ENCODE measurements at regions not wholly inside any gene's neighbourhood (a gene's known extent, or its start where the extent isn't known, plus 50 kb on each side); places are given as distances from the start of the nearest gene placed in this dataset.

DNA sequence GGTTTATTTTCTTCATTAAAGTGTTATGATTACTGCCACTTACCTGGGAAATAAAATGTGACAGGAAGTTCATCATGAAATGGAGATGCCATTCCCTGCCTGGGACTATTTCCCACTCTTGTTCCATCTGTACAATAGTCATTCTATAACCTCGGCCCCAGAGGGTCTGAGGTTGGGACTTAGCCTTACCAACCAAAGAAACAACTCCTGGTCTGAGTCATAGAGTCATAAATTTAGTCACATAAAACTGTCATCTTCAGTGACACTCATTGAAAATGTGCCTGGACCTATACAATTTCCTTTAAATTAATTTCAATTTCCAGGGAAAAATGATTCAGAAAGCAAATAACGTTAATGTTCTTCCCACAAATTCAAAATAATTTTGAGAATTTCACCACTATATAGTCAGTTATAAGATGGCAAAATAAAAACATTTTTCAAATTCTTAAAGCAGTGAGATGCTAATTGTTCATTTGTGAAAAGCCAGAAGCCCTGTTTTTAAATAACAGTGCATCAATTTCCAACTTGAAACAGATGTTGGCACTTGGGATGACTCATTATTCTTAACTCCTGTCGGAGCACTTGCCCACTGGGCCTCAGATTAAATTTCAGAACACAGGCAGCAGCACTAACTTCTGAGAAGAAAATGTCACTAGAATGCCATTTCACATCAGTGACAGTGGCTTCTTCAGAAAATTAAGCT, 201.2 kb upstream of the SMLR1 start:
- ChIA-PET POLR2A (no interaction called here), CTCF (no interaction called here)
- no peaks in the 10 kb centered on the region for H3K9me3 Mint-ChIP-seq
- H3K27me3 Mint-ChIP-seq: no peaks in the 10 kb centered on the region
- Histone ChIP-seq H3K4me3 (ENCODE audit: low read length) (no peak overlapping the region), H3K36me3 (ENCODE audit: insufficient read depth, low read length) (no peaks in the 10 kb centered on the region), H3K27ac (ENCODE audit: low read depth in 1 of 2, low read length in 2 of 2) (no peak overlapping the region), H3K9me3 (ENCODE audit: control insufficient read depth in 1 of 2, insufficient read depth in 1 of 2, low read length in 2 of 2) (no peaks in the 10 kb centered on the region), H3K27me3 (ENCODE audit: control insufficient read depth in 1 of 2, insufficient read depth in 2 of 2, low read length in 2 of 2) (no peaks in the 10 kb centered on the region), H3K4me1 (ENCODE audit: insufficient read depth, low read length) (no peaks in the 10 kb centered on the region)
- TF ChIP-seq, protein P1, sequence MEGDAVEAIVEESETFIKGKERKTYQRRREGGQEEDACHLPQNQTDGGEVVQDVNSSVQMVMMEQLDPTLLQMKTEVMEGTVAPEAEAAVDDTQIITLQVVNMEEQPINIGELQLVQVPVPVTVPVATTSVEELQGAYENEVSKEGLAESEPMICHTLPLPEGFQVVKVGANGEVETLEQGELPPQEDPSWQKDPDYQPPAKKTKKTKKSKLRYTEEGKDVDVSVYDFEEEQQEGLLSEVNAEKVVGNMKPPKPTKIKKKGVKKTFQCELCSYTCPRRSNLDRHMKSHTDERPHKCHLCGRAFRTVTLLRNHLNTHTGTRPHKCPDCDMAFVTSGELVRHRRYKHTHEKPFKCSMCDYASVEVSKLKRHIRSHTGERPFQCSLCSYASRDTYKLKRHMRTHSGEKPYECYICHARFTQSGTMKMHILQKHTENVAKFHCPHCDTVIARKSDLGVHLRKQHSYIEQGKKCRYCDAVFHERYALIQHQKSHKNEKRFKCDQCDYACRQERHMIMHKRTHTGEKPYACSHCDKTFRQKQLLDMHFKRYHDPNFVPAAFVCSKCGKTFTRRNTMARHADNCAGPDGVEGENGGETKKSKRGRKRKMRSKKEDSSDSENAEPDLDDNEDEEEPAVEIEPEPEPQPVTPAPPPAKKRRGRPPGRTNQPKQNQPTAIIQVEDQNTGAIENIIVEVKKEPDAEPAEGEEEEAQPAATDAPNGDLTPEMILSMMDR (IDR thresholded peaks at IDR 0.05): no peak
- intact Hi-C loops (cut with DNase I, micrococcal nuclease): no loop called here
- no peaks in the 10 kb centered on the region for H3K36me3 Mint-ChIP-seq (ENCODE audit: low read depth)
- ATAC-seq (ENCODE audit: poor library complexity): no peak
- H3K27ac Mint-ChIP-seq: no peak overlapping the region
- no peak for DNase-seq
- no peak overlapping the region for H3K4me3 Mint-ChIP-seq
- H3K4me1 Mint-ChIP-seq (ENCODE audit: low read depth): peaks cover 5% of the 10 kb centered on the region

DNA sequence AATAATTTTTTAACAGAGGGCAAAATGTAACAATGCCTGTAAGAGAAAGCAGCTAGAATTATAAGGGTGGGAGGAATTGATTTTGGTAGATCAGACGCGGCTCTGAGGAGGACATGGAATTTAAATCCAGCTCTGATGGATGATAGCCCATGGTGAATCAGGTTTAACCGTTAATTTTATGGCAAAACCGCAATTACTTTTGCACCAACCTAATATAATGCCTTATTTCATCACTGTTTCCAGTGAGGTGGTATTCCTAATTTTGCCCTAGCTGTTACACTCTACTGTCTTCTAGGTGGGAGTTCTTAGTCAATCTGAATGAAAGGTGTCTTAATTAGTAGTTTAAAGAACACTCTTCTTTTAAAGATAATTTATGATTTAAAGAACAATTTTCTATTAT, 198.3 kb upstream of the SMLR1 start:
- H3K9me3 ChIP-seq (ENCODE audit: control insufficient read depth in 1 of 2, insufficient read depth in 1 of 2, low read length in 2 of 2): no peaks in the 10 kb centered on the region
- H3K9me3 Mint-ChIP-seq: no peaks in the 10 kb centered on the region
- ATAC-seq (ENCODE audit: poor library complexity) (no peak), DNase-seq (no peak)
- CTCF ChIA-PET: no interaction called here
- H3K27me3 Mint-ChIP-seq: no peaks in the 10 kb centered on the region
- no peak overlapping the region for H3K27ac ChIP-seq (ENCODE audit: low read depth in 1 of 2, low read length in 2 of 2)
- POLR2A ChIA-PET: no interaction called here
- no peak overlapping the region for H3K4me3 Mint-ChIP-seq
- H3K36me3 ChIP-seq (ENCODE audit: insufficient read depth, low read length): no peaks in the 10 kb centered on the region
- intact Hi-C loops (cut with DNase I, micrococcal nuclease): no loop called here
- no peaks in the 10 kb centered on the region for H3K27me3 ChIP-seq (ENCODE audit: control insufficient read depth in 1 of 2, insufficient read depth in 2 of 2, low read length in 2 of 2)
- H3K4me1 ChIP-seq (ENCODE audit: insufficient read depth, low read length): no peaks in the 10 kb centered on the region
- H3K4me3 ChIP-seq (ENCODE audit: low read length): no peak overlapping the region
- peaks cover 5% of the 10 kb centered on the region for H3K4me1 Mint-ChIP-seq (ENCODE audit: low read depth)
- TF ChIP-seq, protein P1 (IDR thresholded peaks at IDR 0.05): no peak
- H3K27ac Mint-ChIP-seq: no peak overlapping the region
- H3K36me3 Mint-ChIP-seq (ENCODE audit: low read depth): no peaks in the 10 kb centered on the region

DNA sequence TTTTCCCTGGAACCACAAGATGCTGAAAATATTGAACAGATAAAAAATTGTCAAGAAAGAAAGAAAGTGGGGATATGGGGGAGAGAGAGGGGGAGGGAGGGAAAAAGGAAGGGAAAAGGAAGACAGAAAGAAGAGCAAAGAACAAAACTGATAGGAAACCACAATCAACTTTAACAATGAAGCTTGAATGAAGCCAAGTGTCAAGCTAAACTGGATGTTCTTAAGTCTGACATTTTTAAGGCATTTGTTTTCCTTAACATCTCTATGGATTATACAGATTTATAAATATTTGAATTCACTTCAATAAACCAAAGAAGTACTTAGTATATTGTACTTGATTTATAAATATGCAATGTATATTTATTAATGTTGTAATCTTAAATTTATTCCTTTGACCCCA, 197.6 kb upstream of the SMLR1 start:
- ChIA-PET CTCF (no interaction called here), POLR2A (no interaction called here)
- ATAC-seq (ENCODE audit: poor library complexity): no peak
- no peaks in the 10 kb centered on the region for H3K36me3 ChIP-seq (ENCODE audit: insufficient read depth, low read length)
- no peak overlapping the region for H3K4me3 ChIP-seq (ENCODE audit: low read length)
- intact Hi-C loops (cut with DNase I, micrococcal nuclease): no loop called here
- H3K4me3 Mint-ChIP-seq: no peak overlapping the region
- H3K36me3 Mint-ChIP-seq (ENCODE audit: low read depth): no peaks in the 10 kb centered on the region
- H3K4me1 ChIP-seq (ENCODE audit: insufficient read depth, low read length): no peaks in the 10 kb centered on the region
- H3K27me3 Mint-ChIP-seq: no peaks in the 10 kb centered on the region
- no peaks in the 10 kb centered on the region for H3K9me3 ChIP-seq (ENCODE audit: control insufficient read depth in 1 of 2, insufficient read depth in 1 of 2, low read length in 2 of 2)
- H3K9me3 Mint-ChIP-seq: no peaks in the 10 kb centered on the region
- H3K27me3 ChIP-seq (ENCODE audit: control insufficient read depth in 1 of 2, insufficient read depth in 2 of 2, low read length in 2 of 2): no peaks in the 10 kb centered on the region
- H3K27ac Mint-ChIP-seq: no peak overlapping the region
- no peak for DNase-seq
- peaks cover 5% of the 10 kb centered on the region for H3K4me1 Mint-ChIP-seq (ENCODE audit: low read depth)
- TF ChIP-seq, protein P1 (IDR thresholded peaks at IDR 0.05): no peak
- H3K27ac ChIP-seq (ENCODE audit: low read depth in 1 of 2, low read length in 2 of 2): no peak overlapping the region

All from CD4-positive, alpha-beta T cell (primary cell).